ENCODE measurements at regions not wholly inside any gene's neighbourhood (a gene's known extent, or its start where the extent isn't known, plus 50 kb on each side); places are given as distances from the start of the nearest gene placed in this dataset.

GRCh38 chr2:156057647-156058046 is 274.9 kb downstream of the NR4A2 start:
- Histone ChIP-seq H3K4me3 (no peak overlapping the region), H3K36me3 (no peaks in the 10 kb centered on the region), H3K4me1 (no peaks in the 10 kb centered on the region), H3K9me3 (replicated peaks) (no peaks in the 10 kb centered on the region), H3K27ac (replicated peaks) (no peak overlapping the region), H3K27me3 (ENCODE audit: low read depth) (no peaks in the 10 kb centered on the region)
- DNase-seq = no peak
- no peak for TF ChIP-seq CTCF (IDR thresholded peaks at IDR 0.05; ENCODE audit: borderline replicate concordance)
- intact Hi-C loops (cut with micrococcal nuclease) = no loop called here

- no peak overlapping the region for H3K27ac ChIP-seq (replicated peaks)
- H3K4me1 ChIP-seq = no peaks in the 10 kb centered on the region
- intact Hi-C loops (cut with micrococcal nuclease) = no loop called here
- no peaks in the 10 kb centered on the region for H3K27me3 ChIP-seq (ENCODE audit: low read depth)
- no peaks in the 10 kb centered on the region for H3K36me3 ChIP-seq
- no peaks in the 10 kb centered on the region for H3K9me3 ChIP-seq (replicated peaks)
- no peak overlapping the region for H3K4me3 ChIP-seq
- no peak for TF ChIP-seq CTCF (IDR thresholded peaks at IDR 0.05; ENCODE audit: borderline replicate concordance)
- no peak for DNase-seq
Measured at GRCh38 chr2:156054983-156055382, 277.5 kb downstream of the NR4A2 start.

- no peak overlapping the region for H3K27ac ChIP-seq (replicated peaks)
- H3K4me3 ChIP-seq = no peak overlapping the region
- no peaks in the 10 kb centered on the region for H3K27me3 ChIP-seq (ENCODE audit: low read depth)
- H3K9me3 ChIP-seq (replicated peaks) = peaks cover 8% of the 10 kb centered on the region
- DNase-seq = no peak
- H3K4me1 ChIP-seq = no peaks in the 10 kb centered on the region
- no peak for TF ChIP-seq CTCF (IDR thresholded peaks at IDR 0.05; ENCODE audit: borderline replicate concordance)
- intact Hi-C loops (cut with micrococcal nuclease) = no loop called here
- H3K36me3 ChIP-seq = no peaks in the 10 kb centered on the region
Measured at GRCh38 chr2:156046900-156047299, 285.6 kb downstream of the NR4A2 start.

GRCh38 chr2:156042895-156043294 is 289.6 kb downstream of the NR4A2 start:
- Histone ChIP-seq H3K36me3 (no peaks in the 10 kb centered on the region), H3K9me3 (replicated peaks) (peaks cover 8% of the 10 kb centered on the region), H3K27me3 (ENCODE audit: low read depth) (no peaks in the 10 kb centered on the region), H3K4me1 (no peaks in the 10 kb centered on the region), H3K27ac (replicated peaks) (no peak overlapping the region), H3K4me3 (no peak overlapping the region)
- TF ChIP-seq CTCF (IDR thresholded peaks at IDR 0.05; ENCODE audit: borderline replicate concordance) = no peak
- DNase-seq = no peak
- intact Hi-C loops (cut with micrococcal nuclease) = no loop called here

- no peak for DNase-seq
- Histone ChIP-seq H3K4me1 (no peaks in the 10 kb centered on the region), H3K9me3 (replicated peaks) (peaks cover 3% of the 10 kb centered on the region), H3K27me3 (ENCODE audit: low read depth) (no peaks in the 10 kb centered on the region), H3K4me3 (no peak overlapping the region), H3K36me3 (no peaks in the 10 kb centered on the region), H3K27ac (replicated peaks) (no peak overlapping the region)
- no peak for TF ChIP-seq CTCF (IDR thresholded peaks at IDR 0.05; ENCODE audit: borderline replicate concordance)
- intact Hi-C loops (cut with micrococcal nuclease) = no loop called here
Measured at GRCh38 chr2:156038021-156038420, 294.5 kb downstream of the NR4A2 start.

GRCh38 chr2:156037482-156037881 is 295.0 kb downstream of the NR4A2 start:
- Histone ChIP-seq H3K4me1 (no peaks in the 10 kb centered on the region), H3K9me3 (replicated peaks) (no peaks in the 10 kb centered on the region), H3K27me3 (ENCODE audit: low read depth) (no peaks in the 10 kb centered on the region), H3K36me3 (no peaks in the 10 kb centered on the region), H3K4me3 (no peak overlapping the region), H3K27ac (replicated peaks) (no peak overlapping the region)
- no peak for DNase-seq
- no peak for TF ChIP-seq CTCF (IDR thresholded peaks at IDR 0.05; ENCODE audit: borderline replicate concordance)
- intact Hi-C loops (cut with micrococcal nuclease) = no loop called here

Measured in left ventricle myocardium inferior (tissue), 1 donor.